ENCODE measurements at regions not wholly inside any gene's neighbourhood (a gene's known extent, or its start where the extent isn't known, plus 50 kb on each side); places are given as distances from the start of the nearest gene placed in this dataset.

DNA sequence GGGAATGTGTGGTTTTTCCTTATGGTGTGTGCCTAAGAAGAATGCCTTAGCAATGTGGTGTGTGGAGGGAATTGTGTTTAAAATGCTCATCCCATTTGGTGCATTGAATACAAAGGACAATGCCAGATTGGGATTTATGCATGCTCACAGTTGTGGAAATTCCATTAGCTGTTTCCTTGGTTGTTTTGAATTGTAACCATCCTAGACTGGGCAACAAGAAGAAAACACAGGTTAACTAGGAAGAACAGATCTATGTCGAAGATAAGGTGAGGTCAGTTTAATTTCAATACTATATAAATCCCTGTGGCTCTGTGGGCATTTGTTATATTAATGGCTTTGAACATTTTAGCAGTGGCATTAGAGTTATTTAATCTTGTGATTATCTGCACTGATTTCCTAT lies 266.8 kb downstream of the MAT2B start:
- TF ChIP-seq CTCF (IDR thresholded peaks at IDR 0.05) (no peak), ZFX (IDR thresholded peaks at IDR 0.05; ENCODE audit: borderline replicate concordance) (no peak)
